C4-2B (cell line): ENCODE measurements at regions not wholly inside any gene's neighbourhood (a gene's known extent, or its start where the extent isn't known, plus 50 kb on each side); places are given as distances from the start of the nearest gene placed in this dataset.

Experiments
- H3K27ac ChIP-seq: fragments of 450-650 bp; 2 replicates; pipeline ENCODE4 v1.5.1; 2017
- CTCF ChIP-seq: fragments of 450-650 bp; conservative IDR thresholded peaks from 2 replicates; pipeline ENCODE4 v1.5.1; 2017; ENCODE audit warnings: mild to moderate bottlenecking
- ZFX ChIP-seq: fragments of 450-650 bp; IDR thresholded peaks from 2 replicates; pipeline ENCODE4 v1.6.1; 2017

DNA sequence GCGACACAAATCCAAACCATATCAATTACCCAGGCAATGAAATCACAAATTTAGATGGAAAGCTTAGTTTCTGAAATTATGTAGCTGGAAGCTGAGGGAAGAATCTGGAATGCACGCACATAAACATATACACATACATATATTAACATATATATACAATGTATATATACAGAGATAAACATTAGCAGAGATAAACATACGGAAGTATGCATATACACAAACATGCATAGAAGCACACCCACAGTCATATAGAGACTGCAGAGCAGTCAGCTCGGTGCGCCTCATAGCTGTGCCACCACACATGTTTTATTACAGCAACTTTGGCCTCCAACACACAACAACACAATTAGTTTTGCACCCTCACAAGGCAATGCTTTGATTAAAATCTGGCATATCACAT, 288.1 kb downstream of the TEX29 start:
- TF ChIP-seq ZFX: no peak
- no peak for TF ChIP-seq CTCF
- H3K27ac ChIP-seq: no peak overlapping the region

- TF ChIP-seq CTCF (no peak), ZFX (no peak)
- H3K27ac ChIP-seq: no peak overlapping the region
These were observed 289.2 kb downstream of the TEX29 start for GRCh38 chr13:111609631-111610030.

DNA sequence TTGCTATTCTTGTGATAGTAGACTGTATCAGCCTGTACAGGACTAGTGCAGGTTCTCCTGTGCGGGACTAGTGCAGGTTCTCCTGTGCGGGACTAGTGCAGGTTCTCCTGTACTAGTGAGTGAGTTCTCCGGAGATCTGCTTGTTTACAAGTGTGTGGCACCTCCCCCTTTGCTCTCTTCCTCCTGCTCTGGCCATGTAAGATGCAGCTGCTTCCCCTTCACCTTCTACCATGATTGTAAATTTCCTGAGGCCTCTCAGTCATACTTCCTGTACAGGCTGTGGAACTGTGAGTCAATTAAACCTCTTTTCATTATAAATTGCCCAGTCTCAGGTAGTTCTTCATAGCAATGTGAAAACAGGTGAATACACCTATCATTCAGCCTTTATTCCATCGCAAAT, 289.6 kb downstream of the TEX29 start:
- H3K27ac ChIP-seq: no peak overlapping the region
- no peak for TF ChIP-seq ZFX
- no peak for TF ChIP-seq CTCF

GRCh38 chr13:111610879-111611278, 290.4 kb downstream of the TEX29 start:
- TF ChIP-seq ZFX (no peak), CTCF (no peak)
- no peak overlapping the region for H3K27ac ChIP-seq

DNA sequence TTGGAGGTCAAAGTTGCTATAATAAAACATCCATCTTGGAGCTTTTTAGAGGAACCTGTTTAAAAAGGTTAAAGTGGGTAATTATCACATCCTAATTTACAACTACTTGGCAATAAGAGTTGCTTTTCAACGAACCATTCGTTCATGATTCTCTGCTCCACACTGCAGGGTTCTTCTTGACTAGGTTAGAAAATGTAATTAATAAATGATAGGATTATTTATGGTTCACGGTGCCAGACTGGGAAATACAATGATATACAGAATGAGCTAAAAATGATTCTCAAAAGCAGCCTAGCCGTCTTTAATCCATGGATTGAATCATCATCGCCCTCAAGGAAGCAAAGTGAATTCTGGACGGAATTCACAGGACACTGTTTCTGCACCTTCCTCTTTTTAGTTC, 291.2 kb downstream of the TEX29 start:
- H3K27ac ChIP-seq: no peak overlapping the region
- no peak for TF ChIP-seq ZFX

DNA sequence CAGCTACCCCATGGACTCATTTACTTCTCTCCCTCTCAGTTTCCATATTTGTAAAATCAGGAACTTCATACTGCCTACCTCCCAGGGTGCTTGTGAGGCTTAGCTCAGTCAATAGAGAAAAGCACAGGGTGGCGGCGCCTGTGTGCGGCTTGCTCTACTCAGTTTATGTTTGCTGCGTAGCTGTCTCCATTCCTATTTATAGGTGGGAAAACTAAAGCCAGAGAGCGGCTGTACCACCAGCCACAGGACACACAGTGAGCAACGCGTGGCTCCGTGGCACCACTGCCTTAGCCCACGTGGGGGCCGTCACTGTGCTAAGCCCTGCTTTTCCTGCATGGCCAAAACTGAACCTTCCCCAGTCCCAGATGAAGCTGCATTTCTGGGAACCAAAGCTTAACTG, 292.4 kb downstream of the TEX29 start:
- H3K27ac ChIP-seq: no peak overlapping the region
- no peak for TF ChIP-seq ZFX
- no peak for TF ChIP-seq CTCF

GRCh38 chr13:111614009-111614408, 293.6 kb downstream of the TEX29 start:
- no peak overlapping the region for H3K27ac ChIP-seq
- TF ChIP-seq ZFX (no peak), CTCF (no peak)

- TF ChIP-seq CTCF: no peak
- TF ChIP-seq ZFX: no peak
- H3K27ac ChIP-seq: no peak overlapping the region
These were observed 294.2 kb downstream of the TEX29 start for GRCh38 chr13:111614613-111615012.
